ENCODE measurements at regions not wholly inside any gene's neighbourhood (a gene's known extent, or its start where the extent isn't known, plus 50 kb on each side); places are given as distances from the start of the nearest gene placed in this dataset.

DNA sequence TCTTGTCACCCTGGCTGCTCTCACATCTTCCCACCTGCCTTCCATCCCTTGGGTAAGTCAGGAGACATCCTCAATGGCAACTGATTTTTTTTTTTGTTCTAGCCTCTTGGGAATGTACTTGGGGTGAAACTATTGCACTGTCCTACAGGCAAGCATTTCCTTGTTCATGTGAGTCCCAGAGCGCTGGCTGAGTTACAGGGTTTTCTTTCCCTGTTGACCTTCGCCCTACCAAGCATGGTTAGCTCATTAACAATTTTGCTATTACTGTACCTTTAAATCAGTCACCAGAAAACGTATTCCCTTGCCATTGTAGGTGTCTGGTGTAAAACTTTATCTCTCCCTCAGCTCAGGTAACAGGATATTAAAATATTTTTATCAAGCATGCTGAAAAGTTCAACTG is 98.9 kb downstream of the PRLHR start:
- Mint-ChIP-seq H3K4me3 (no peak overlapping the region), H3K9me3 (peaks cover under 1% of the 10 kb centered on the region), H3K4me1 (ENCODE audit: low read depth) (no peaks in the 10 kb centered on the region), H3K27me3 (ENCODE audit: insufficient read depth) (peaks cover 1% of the 10 kb centered on the region), H3K27ac (no peak overlapping the region), H3K36me3 (ENCODE audit: low read depth) (no peaks in the 10 kb centered on the region)
- no peak for DNase-seq (ENCODE audit: low spot score)
- intact Hi-C loops (cut with micrococcal nuclease) = no loop called here

DNA sequence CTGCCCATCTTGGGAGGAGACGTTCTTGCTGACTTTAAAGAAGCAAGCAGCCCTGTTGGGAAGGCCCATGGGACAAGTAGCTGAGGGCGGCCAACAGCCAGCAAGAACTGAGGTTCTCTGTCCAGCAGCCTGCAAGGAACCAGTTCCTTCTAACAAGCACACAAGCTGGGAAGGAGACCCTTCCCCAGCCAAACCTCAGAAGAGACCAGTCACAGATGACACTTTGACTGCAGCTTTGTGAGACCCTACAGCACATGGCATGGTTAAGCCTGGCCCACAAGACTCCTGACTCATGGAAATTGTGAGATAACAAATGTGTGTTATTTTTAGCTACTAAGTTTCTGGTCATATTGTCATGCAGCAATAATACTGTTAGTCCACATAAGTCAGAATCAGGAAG is 99.9 kb downstream of the PRLHR start:
- Mint-ChIP-seq H3K9me3 (peaks cover 10% of the 10 kb centered on the region), H3K27ac (no peak overlapping the region), H3K4me3 (no peak overlapping the region), H3K27me3 (ENCODE audit: insufficient read depth) (peaks cover 1% of the 10 kb centered on the region), H3K36me3 (ENCODE audit: low read depth) (no peaks in the 10 kb centered on the region), H3K4me1 (ENCODE audit: low read depth) (no peaks in the 10 kb centered on the region)
- no peak for DNase-seq (ENCODE audit: low spot score)
- intact Hi-C loops (cut with micrococcal nuclease) = no loop called here

DNA sequence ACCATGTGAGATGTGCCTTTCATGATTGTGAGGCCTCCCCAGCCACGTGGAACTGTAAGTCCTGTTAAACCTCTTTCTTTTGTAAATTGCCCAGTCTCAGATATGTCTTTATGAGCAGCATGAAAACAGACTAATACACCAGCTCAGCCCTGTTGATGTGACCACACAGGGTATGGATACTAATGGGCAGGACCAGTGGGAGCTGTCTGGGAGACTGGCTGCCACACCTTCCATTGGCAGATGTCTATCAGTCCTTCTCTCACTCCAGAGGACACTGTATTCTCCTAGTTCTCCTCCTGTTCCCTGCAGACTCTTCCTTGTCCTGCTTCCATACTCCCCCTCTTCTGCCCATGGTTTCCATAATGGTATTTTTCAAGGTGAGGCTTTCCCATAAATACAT is 104.4 kb downstream of the PRLHR start:
- no peaks in the 10 kb centered on the region for H3K4me1 Mint-ChIP-seq (ENCODE audit: low read depth)
- H3K9me3 Mint-ChIP-seq = peaks cover 33% of the 10 kb centered on the region
- H3K27ac Mint-ChIP-seq = no peak overlapping the region
- DNase-seq (ENCODE audit: low spot score) = no peak
- no peak overlapping the region for H3K4me3 Mint-ChIP-seq
- intact Hi-C loops (cut with micrococcal nuclease) = no loop called here
- H3K36me3 Mint-ChIP-seq (ENCODE audit: low read depth) = no peaks in the 10 kb centered on the region
- H3K27me3 Mint-ChIP-seq (ENCODE audit: insufficient read depth) = no peaks in the 10 kb centered on the region

DNA sequence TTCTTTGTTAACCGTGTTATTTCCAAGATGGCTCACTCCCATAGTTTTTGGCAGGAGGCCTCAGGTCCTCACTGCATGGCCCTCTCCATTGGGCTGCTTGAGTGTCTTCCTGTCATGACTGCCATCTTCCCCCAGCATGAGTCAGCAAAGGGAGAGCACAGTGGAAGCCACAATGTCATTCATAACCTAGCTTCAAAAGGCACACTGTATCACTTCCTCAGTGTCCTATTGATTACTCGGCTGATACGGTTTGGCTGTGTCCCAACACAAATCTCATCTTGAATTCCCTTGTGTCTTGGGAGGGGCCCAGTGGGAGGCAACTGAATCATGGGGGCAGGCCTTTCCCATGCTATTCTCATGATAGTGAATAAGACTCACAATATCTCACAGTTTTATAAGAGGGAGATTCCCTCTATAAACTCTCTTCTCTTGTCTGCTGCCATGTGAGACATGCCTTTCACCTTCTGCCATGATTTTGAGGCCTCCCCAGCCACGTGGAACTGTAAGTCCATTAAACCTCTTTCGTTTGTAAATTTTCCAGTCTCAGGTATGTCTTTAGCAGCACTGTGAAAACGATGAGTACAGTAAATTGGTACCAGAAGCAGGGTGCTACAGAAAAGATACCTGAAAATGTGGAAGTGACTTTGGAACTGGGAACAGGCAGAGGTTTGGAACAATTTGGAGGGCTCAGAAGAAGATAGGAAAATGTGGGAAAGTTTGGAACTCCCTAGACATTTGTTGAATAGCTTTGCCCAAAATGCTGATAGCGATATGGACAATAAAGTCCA is 106.5 kb downstream of the PRLHR start:
- no peaks in the 10 kb centered on the region for H3K4me1 Mint-ChIP-seq (ENCODE audit: low read depth)
- peaks cover 1% of the 10 kb centered on the region for H3K27me3 Mint-ChIP-seq (ENCODE audit: insufficient read depth)
- H3K27ac Mint-ChIP-seq = no peak overlapping the region
- intact Hi-C loops (cut with micrococcal nuclease) = no loop called here
- H3K9me3 Mint-ChIP-seq = peaks cover 36% of the 10 kb centered on the region
- H3K36me3 Mint-ChIP-seq (ENCODE audit: low read depth) = no peaks in the 10 kb centered on the region
- no peak overlapping the region for H3K4me3 Mint-ChIP-seq
- no peak for DNase-seq (ENCODE audit: low spot score)

DNA sequence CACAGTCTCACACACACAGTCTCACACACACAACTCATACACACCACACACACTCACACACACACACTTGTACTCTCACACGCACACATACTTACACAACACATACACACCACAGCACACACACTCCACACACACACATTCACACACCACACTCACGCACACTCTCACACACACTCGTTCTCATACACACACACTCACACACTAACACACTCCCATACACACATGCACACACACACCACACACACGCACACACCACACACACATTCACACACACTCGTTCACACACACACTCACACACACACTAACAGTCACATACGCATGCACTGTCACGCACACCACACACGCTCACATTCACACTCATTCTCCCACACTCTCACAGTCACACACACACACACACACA is 109.8 kb downstream of the PRLHR start:
- no peak overlapping the region for H3K27ac Mint-ChIP-seq
- no peak for DNase-seq (ENCODE audit: low spot score)
- peaks cover 27% of the 10 kb centered on the region for H3K9me3 Mint-ChIP-seq
- peaks cover 4% of the 10 kb centered on the region for H3K27me3 Mint-ChIP-seq (ENCODE audit: insufficient read depth)
- intact Hi-C loops (cut with micrococcal nuclease) = no loop called here
- H3K36me3 Mint-ChIP-seq (ENCODE audit: low read depth) = no peaks in the 10 kb centered on the region
- H3K4me1 Mint-ChIP-seq (ENCODE audit: low read depth) = no peaks in the 10 kb centered on the region
- H3K4me3 Mint-ChIP-seq = no peak overlapping the region

DNA sequence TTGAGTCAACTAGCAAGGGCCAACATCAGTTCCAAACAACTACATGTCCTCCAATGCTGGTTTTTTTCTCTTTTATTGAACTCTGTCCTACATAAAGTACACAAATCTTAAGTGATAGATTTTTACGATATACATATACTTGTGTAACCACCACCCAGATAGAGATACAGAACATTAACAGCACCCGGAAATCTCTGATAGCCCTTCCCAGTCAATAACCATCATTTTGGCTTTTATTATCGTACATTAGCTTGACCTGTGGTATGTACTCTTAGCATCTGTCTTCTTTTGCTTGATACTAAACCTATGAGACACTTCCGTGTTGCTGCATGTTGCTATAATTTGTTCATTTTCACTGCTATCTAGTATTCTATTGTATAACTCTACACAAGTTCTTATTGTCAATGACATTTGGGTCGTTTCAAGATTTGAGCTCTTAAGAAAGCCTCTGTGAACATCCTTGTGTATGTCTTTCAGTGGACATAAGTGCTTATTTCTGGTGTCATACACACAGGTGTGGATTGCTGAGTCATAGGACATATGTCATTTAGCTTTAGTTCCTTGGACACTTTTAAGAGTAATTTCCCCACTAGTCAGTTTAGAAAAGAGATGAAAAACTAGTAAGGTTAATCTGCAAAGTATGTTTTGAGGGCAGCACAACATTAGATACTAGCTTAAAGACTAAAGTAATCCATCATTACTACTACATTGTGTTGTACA is 111.1 kb downstream of the PRLHR start:
- Mint-ChIP-seq H3K27ac (no peak overlapping the region), H3K36me3 (ENCODE audit: low read depth) (no peaks in the 10 kb centered on the region), H3K9me3 (peaks cover 20% of the 10 kb centered on the region), H3K4me1 (ENCODE audit: low read depth) (no peaks in the 10 kb centered on the region), H3K27me3 (ENCODE audit: insufficient read depth) (peaks cover 6% of the 10 kb centered on the region), H3K4me3 (no peak overlapping the region)
- no peak for DNase-seq (ENCODE audit: low spot score)
- intact Hi-C loops (cut with micrococcal nuclease) = no loop called here

DNA sequence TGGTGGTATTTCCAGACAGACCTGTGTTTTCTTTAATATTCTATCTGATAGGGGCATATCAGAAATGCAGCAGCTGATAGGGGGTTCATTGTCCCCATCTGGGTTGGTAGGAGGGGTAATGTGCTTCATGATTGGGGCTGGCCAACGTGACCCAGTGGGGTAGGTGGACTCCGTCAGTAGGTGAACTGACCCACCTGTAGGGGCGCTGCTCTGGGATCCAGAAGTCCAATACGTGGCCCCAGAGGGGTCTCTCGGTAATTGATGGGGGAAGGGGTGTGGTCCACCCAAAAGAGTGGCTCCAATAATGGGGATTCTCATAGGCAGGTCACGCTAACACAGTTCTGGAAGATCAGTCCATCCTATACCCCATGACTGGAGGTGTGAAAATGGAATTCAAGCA is 112.0 kb downstream of the PRLHR start:
- intact Hi-C loops (cut with micrococcal nuclease) = no loop called here
- DNase-seq (ENCODE audit: low spot score) = no peak
- H3K9me3 Mint-ChIP-seq = peaks cover 12% of the 10 kb centered on the region
- H3K4me3 Mint-ChIP-seq = no peak overlapping the region
- no peaks in the 10 kb centered on the region for H3K4me1 Mint-ChIP-seq (ENCODE audit: low read depth)
- H3K27ac Mint-ChIP-seq = no peak overlapping the region
- peaks cover 6% of the 10 kb centered on the region for H3K27me3 Mint-ChIP-seq (ENCODE audit: insufficient read depth)
- H3K36me3 Mint-ChIP-seq (ENCODE audit: low read depth) = no peaks in the 10 kb centered on the region

DNA sequence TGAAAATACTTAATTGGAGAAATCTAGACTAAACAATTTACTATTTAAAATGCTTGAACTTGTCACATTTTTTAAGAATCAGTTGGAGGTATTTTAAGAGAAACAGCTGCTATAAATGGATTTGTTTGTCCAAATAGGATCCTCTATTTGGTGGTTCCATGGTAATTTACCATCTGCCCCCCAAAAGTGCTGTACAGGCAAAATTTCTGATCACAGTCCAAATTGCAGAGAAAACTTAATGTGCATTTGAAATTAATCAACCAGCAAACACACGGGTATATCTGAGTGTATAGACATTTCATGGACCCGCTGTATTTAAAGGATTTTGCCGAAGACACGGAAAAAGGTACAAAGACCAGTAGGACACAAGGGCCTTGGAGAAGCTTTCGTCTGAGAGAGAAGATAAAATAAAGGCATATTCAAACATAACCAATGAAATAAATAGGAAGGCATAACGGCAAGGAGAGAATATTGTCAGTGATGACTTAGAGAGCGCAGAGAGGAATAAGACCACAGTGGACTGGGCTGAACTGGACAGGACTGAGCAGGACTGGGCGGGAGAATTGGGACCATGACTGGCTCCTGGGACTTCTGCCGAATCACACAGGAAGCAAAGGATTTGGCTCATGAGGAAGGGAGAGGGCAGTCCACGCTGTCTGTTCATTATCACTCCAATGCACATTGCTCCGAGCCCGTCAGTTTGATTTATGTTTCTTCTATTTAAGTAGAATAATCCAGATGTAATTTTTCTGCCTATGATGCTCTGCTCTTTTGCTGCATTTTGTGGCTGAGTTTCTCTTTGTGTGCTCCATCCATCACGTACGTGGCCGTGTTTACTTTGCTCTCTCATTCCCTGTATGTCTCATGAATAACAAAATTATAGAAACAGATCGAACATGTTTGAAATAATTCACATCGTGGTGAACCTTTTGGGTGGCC is 112.8 kb downstream of the PRLHR start:
- Mint-ChIP-seq H3K9me3 (peaks cover 6% of the 10 kb centered on the region), H3K27me3 (ENCODE audit: insufficient read depth) (peaks cover 6% of the 10 kb centered on the region), H3K4me1 (ENCODE audit: low read depth) (no peaks in the 10 kb centered on the region), H3K27ac (no peak overlapping the region), H3K4me3 (no peak overlapping the region), H3K36me3 (ENCODE audit: low read depth) (no peaks in the 10 kb centered on the region)
- intact Hi-C loops (cut with micrococcal nuclease) = no loop called here
- DNase-seq (ENCODE audit: low spot score) = no peak

DNA sequence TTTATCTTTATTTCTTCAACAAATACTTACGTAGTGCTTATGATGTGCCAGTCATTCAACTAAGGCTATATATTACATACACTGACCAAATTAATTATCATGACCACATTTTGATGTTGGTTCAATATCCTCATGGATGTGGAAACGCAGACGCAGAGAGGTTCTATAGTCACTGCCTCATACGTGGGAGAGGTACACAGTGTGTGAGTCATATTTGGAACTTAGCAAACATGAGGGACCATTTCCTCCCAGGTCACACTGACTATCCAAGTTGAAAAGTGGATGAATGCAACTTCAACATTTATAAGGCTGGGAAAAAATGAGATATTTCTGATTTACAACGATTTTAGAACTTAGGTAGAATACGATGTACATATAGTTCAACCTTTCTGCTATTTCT is 113.6 kb downstream of the PRLHR start:
- Mint-ChIP-seq H3K4me3 (no peak overlapping the region), H3K4me1 (ENCODE audit: low read depth) (no peaks in the 10 kb centered on the region), H3K36me3 (ENCODE audit: low read depth) (no peaks in the 10 kb centered on the region), H3K9me3 (peaks cover 3% of the 10 kb centered on the region), H3K27me3 (ENCODE audit: insufficient read depth) (peaks cover 6% of the 10 kb centered on the region), H3K27ac (no peak overlapping the region)
- intact Hi-C loops (cut with micrococcal nuclease) = no loop called here
- no peak for DNase-seq (ENCODE audit: low spot score)

DNA sequence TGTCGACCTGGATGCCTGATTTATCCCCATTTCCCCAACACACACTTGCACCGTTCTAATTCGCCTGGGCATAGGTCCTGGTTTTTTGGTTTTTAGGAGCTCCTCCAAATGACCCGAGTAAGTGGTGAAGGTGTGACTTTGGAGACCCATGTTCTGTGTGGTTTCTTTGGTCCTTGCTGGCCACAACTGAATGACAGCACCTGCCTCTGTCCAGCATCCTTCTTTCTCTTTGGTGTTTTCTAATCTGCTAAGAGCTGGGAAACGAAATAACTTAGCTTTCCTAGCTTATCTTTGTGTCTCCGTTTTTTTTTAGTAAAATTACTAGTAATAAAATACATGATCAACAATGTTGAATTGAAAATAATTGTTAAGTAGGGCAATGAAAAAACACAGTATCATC is 120.2 kb downstream of the PRLHR start:
- H3K4me1 Mint-ChIP-seq (ENCODE audit: low read depth) = no peaks in the 10 kb centered on the region
- H3K27me3 Mint-ChIP-seq (ENCODE audit: insufficient read depth) = peaks cover 12% of the 10 kb centered on the region
- intact Hi-C loops (cut with micrococcal nuclease) = no loop called here
- H3K27ac Mint-ChIP-seq = no peak overlapping the region
- no peaks in the 10 kb centered on the region for H3K9me3 Mint-ChIP-seq
- H3K36me3 Mint-ChIP-seq (ENCODE audit: low read depth) = no peaks in the 10 kb centered on the region
- no peak for DNase-seq (ENCODE audit: low spot score)
- no peak overlapping the region for H3K4me3 Mint-ChIP-seq

DNA sequence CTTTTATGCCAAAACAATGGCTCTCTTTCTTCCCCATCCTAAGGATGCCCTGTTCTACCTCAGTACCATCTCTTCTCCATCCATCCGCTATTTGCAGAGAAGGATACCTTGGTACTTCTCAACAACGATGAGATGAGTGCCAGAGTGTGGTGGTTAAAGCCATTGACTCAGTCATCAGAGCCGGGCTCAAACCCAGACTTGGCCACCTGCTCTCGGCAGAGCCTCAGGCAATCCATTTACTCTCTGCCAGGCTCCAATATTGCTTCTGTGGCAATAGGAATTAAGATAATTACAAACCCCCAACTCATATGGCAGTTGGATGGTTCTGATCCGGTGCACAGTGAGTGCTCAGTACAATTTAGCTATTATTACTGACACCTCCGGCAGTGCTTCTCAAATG is 121.3 kb downstream of the PRLHR start:
- DNase-seq (ENCODE audit: low spot score) = no peak
- intact Hi-C loops (cut with micrococcal nuclease) = no loop called here
- Mint-ChIP-seq H3K27me3 (ENCODE audit: insufficient read depth) (peaks cover 10% of the 10 kb centered on the region), H3K27ac (no peak overlapping the region), H3K9me3 (no peaks in the 10 kb centered on the region), H3K4me1 (ENCODE audit: low read depth) (no peaks in the 10 kb centered on the region), H3K4me3 (no peak overlapping the region), H3K36me3 (ENCODE audit: low read depth) (no peaks in the 10 kb centered on the region)

DNA sequence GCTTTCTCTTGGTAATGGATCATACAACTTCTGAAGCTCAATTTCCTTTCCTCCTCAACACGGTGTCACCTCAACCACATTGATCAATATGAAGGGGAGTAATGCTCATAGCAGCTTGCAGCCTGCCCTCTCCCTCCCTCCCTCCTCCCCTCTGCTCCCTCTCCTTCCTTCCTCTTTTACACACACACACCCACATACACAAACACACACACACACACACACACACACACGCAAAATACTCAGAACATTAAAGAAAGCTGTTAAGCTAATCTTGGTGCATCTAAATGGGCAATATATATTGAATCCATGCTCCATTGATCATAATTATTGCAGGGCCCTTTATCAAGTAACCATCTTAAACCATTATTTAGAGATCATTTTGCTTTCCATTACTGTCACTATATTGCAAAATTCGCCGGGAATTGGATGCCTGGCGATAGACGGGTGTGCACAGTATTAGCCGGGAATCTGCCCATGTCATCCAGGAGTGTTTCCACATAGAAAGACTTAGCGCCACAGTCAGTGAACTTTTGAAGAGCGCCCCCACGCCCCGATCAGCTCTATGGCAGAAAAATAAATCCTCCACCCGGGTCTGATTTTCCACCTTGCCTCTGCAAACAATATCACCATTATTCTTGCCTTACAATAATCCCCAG is 122.0 kb downstream of the PRLHR start:
- Mint-ChIP-seq H3K27ac (no peak overlapping the region), H3K36me3 (ENCODE audit: low read depth) (no peaks in the 10 kb centered on the region), H3K4me1 (ENCODE audit: low read depth) (no peaks in the 10 kb centered on the region), H3K9me3 (no peaks in the 10 kb centered on the region), H3K4me3 (no peak overlapping the region), H3K27me3 (ENCODE audit: insufficient read depth) (peaks cover 10% of the 10 kb centered on the region)
- DNase-seq (ENCODE audit: low spot score) = no peak
- intact Hi-C loops (cut with micrococcal nuclease) = no loop called here

All from activated T-helper 1 cell treated with anti-CD3 and anti-CD28 coated beads, Interleukin-12 subunit alpha, Interleukin-12 subunit beta, Interleukin-2, Interleukin-4 antibody, amounts not matched to agents 30 ng/mL and 10 ng/mL and 1 ng/mL, durations not matched to agents 14 hours and 24 hours and 36 hours (primary cell).